Panc1 (cell line): ENCODE measurements at regions not wholly inside any gene's neighbourhood (a gene's known extent, or its start where the extent isn't known, plus 50 kb on each side); places are given as distances from the start of the nearest gene placed in this dataset.

ENCODE experiments used
- ATAC-seq: fragments of 200-7000 bp; cut with Tn5 transposase; 2 replicates; pipeline ENCODE4 v1.9.1; 2020; ENCODE audit warnings: mild to moderate bottlenecking, moderate library complexity
- BruUV-seq: library from RNA; stranded (reverse); fragments of 400-500 nt; replicated peaks from 2 replicates; lab custom pipeline; 2021; lab: Mats Ljungman, UMichigan
- CTCF ChIA-PET: fragments of 300-600 bp; sonication (Branson Sonifier 250); formaldehyde crosslinking; loops from one replicate; lab custom pipeline; 2022; ENCODE audit warnings: antibody characterized with exemption; lab: Charles Lee
- POLR2A ChIA-PET: fragments of 300-600 bp; sonication (Branson Sonifier 250); formaldehyde crosslinking; loops from one replicate; lab custom pipeline; 2022; ENCODE audit warnings: antibody characterized with exemption; lab: Charles Lee
- DNase-seq: peaks from one replicate; pipeline ENCODE4 v3.0.0-alpha.2; 2010; ENCODE audit warnings: low read depth, low spot score
- H3K27ac ChIP-seq: 2 replicates; pipeline ENCODE4 v1.5.1; 2011; ENCODE audit warnings: mild to moderate bottlenecking, low read length, inconsistent platforms
- H3K27me3 ChIP-seq: fragments of 200-500 bp; sonication (Bioruptor generic); 2 replicates; pipeline ENCODE4 v1.6.0; 2014; ENCODE audit warnings: low read length, inconsistent platforms; ENCODE audit not compliant: control insufficient read depth, insufficient read depth
- H3K36me3 ChIP-seq: fragments of 200-500 bp; sonication (Bioruptor generic); 2 replicates; pipeline ENCODE4 v1.5.1; 2014; ENCODE audit warnings: inconsistent platforms, mild to moderate bottlenecking, low read length, moderate library complexity; ENCODE audit not compliant: control insufficient read depth, insufficient read depth
- H3K4me1 ChIP-seq: 2 replicates; pipeline ENCODE4 v1.5.1; 2011; ENCODE audit warnings: inconsistent platforms, mild to moderate bottlenecking, low read length, moderate library complexity; ENCODE audit not compliant: control insufficient read depth, insufficient read depth
- H3K4me3 ChIP-seq, 2 experiments: 2 replicates each; pipeline ENCODE4 v1.5.1; 2011 to 2012; ENCODE audit warnings: low read depth in 2 of 2, low read length in 2 of 2, mild to moderate bottlenecking in 2 of 2, inconsistent platforms in 1 of 2, moderate library complexity in 1 of 2
- H3K9me3 ChIP-seq: fragments of 200-500 bp; sonication (Bioruptor generic); 2 replicates; pipeline ENCODE4 v1.5.1; 2014; ENCODE audit warnings: low read depth, mild to moderate bottlenecking, inconsistent platforms, low read length, moderate library complexity; ENCODE audit not compliant: control insufficient read depth, insufficient read depth
- CTCF ChIP-seq: fragments of 450-650 bp; IDR thresholded peaks from 2 replicates; pipeline ENCODE4 v1.5.1; 2017; ENCODE audit warnings: mild to moderate bottlenecking
- POLR2AphosphoS5 ChIP-seq: IDR thresholded peaks from 2 replicates; pipeline ENCODE4 v1.6.1; 2012; ENCODE audit warnings: mild to moderate bottlenecking, low read depth, low read length, moderate library complexity
- REST ChIP-seq, 2 experiments: IDR thresholded peaks; 2 replicates each; pipeline ENCODE4 v1.6.1; 2011 to 2012; ENCODE audit warnings: low read depth in 2 of 2, control low read depth in 1 of 2, low read length in 1 of 2, mild to moderate bottlenecking in 1 of 2, moderate library complexity in 1 of 2; ENCODE audit not compliant: insufficient read depth in 1 of 2
- SIN3A ChIP-seq: IDR thresholded peaks from 2 replicates; pipeline ENCODE4 v1.6.1; 2012; ENCODE audit warnings: low read depth, mild to moderate bottlenecking, low read length, moderate library complexity, borderline replicate concordance; ENCODE audit not compliant: insufficient read depth
- TCF7L2 ChIP-seq: IDR thresholded peaks from 2 replicates; pipeline ENCODE4 v1.6.1; 2011; ENCODE audit warnings: mild to moderate bottlenecking, low read depth, low read length, inconsistent platforms
- in situ Hi-C: cut with HindIII; loops from 2 replicates; pipeline ENCODE4 v1.10.0; 2016; ENCODE audit warnings: low sequenced_read_pairs, low pct_unique_long_range_greater_than_20kb
- intact Hi-C: fragments of 100-400 bp; cut with micrococcal nuclease; formaldehyde crosslinking; loops from one replicate; pipeline ENCODE4 v1.10.0; 2022; ENCODE audit not compliant: unreplicated experiment

- H3K9me3 ChIP-seq = no peaks in the 10 kb centered on the region
- H3K4me1 ChIP-seq = no peaks in the 10 kb centered on the region
- H3K27me3 ChIP-seq = no peaks in the 10 kb centered on the region
- no peak overlapping the region for H3K27ac ChIP-seq
- BruUV-seq = no TSS peak
- intact Hi-C loops = no loop called here
- POLR2A ChIA-PET = no interaction called here
- DNase-seq (no peak), ATAC-seq (no peak)
- no peaks in the 10 kb centered on the region for H3K36me3 ChIP-seq
- no peak overlapping the region for H3K4me3 ChIP-seq
- CTCF ChIA-PET = no interaction called here
- no peak for TF ChIP-seq TCF7L2
- TF ChIP-seq POLR2AphosphoS5 = no peak
- no peak for TF ChIP-seq REST (IDR thresholded peaks at IDR 0.05; ENCODE audit: insufficient read depth in 1 of 2, low read depth in 2 of 2, low read length in 1 of 2)
- TF ChIP-seq SIN3A = no peak
- TF ChIP-seq CTCF = no peak
- in situ Hi-C loops = no loop called here
Measured at GRCh38 chr5:31114817-31115216, 78.7 kb upstream of the CDH6 start.

- DNase-seq = no peak
- ChIA-PET POLR2A (no interaction called here), CTCF (no interaction called here)
- Histone ChIP-seq H3K9me3 (no peaks in the 10 kb centered on the region), H3K36me3 (no peaks in the 10 kb centered on the region), H3K27me3 (no peaks in the 10 kb centered on the region), H3K4me1 (no peaks in the 10 kb centered on the region), H3K4me3 (no peak overlapping the region), H3K27ac (no peak overlapping the region)
- no peak for ATAC-seq
- TF ChIP-seq POLR2AphosphoS5 (no peak), CTCF (no peak), TCF7L2 (no peak), REST (IDR thresholded peaks at IDR 0.05; ENCODE audit: insufficient read depth in 1 of 2, low read depth in 2 of 2, low read length in 1 of 2) (no peak), SIN3A (no peak)
- in situ Hi-C loops (no loop called here), intact Hi-C loops (no loop called here)
- no TSS peak for BruUV-seq
Measured at GRCh38 chr5:31113666-31114350, 79.7 kb upstream of the CDH6 start.
